HG02981 (cell line): ENCODE measurements at regions not wholly inside any gene's neighbourhood (a gene's known extent, or its start where the extent isn't known, plus 50 kb on each side); places are given as distances from the start of the nearest gene placed in this dataset.
"Not testable (repeated sequence)": the region's sequence is repeated elsewhere in the genome, so short reads cannot be mapped to it uniquely, and the experiment has no call there.

Experiments used
- ATAC-seq: cut with Tn5 transposase; IDR thresholded peaks from one replicate; pipeline ENCODE4 v1.9.1; 2021; ENCODE audit warnings: mild to moderate bottlenecking, moderate library complexity; ENCODE audit not compliant: unreplicated experiment

DNA sequence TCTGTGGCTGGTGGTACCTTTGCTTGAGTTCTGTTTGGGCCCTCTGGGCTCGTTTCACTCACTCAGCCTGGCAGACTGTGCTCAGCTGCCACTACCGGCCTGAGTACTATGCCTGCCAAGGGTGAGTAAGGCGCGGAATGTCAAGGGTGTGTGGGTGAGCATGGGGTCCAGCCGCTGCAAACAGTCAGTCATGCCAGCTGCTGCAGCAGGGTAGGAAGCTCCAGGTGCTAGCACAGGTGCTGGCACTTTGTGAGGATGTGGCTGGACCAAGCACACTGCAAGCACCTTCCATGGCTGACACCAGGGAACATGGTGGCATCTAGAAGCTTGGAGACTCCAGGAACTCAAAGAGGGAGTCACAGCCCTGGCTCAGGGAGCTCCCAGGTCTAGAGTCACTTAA is 368.6 kb upstream of the ACO1 start:
- no peak for ATAC-seq

DNA sequence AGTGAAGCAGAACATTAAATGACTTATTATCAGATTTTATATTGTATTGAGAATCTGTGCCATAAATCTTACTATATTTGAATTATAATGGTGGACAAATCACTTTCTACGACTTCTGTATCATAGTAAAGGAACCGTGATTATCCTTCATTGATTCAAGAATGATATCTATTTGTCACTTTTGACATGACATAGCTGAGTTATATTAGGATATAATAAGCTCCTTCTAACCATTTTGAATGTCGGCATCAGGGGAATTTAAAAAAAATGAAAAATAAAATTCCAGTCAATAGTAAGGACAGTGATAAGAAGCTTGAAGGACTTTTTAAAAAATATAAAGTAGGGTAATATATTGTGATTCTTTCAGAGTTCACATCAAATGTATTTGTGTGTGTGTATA is 338.9 kb upstream of the ACO1 start:
- ATAC-seq, result no peak

DNA sequence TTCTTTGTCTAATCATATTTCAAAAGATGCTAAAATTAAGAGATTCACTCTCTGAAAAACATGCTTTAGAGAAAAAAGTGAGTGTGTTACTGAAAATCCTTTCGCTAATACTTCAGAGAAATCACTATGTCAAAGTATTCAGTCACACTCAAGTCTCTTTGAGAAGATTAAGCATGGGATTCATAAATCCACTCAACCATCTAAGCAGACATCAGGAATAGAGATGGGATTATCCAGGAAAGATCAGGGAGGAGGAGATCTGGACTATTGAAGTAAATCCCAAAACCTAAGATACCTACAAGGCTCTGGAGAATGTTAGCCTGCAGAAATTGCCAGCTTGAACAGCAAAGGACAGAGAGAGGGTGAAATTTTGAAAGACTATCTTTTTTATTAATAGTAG is 317.2 kb upstream of the ACO1 start:
- no peak for ATAC-seq

DNA sequence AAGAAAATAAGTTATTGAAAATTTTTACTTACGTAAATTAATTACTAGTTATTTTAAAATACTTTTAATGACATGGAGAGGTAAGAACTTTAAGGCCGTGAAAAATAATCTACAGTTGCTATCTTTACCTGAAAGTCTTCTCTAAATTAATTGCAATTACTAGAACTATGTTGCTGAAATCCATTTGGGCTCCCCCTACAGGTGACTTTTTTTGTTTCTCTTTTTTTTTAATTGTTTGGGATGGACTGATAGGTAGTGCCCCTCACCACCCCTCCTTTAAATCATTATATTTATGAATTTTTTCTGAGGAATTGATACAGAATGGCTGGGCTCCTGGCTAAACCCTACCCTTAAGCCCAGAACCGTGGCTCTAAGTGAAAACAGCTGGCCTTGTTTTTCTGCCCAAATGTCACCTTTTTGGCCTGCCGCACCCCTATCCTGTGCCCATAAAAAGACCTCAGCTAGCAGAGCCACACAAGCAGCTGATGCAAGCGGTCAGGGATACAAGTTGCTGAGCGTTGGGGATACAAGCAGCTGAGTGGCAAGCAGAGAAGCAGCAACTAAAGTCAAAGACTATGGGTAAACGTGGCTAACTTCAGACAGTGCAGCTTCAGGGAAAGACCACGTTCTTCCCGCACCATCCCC is 315.2 kb upstream of the ACO1 start:
- ATAC-seq, result no peak

DNA sequence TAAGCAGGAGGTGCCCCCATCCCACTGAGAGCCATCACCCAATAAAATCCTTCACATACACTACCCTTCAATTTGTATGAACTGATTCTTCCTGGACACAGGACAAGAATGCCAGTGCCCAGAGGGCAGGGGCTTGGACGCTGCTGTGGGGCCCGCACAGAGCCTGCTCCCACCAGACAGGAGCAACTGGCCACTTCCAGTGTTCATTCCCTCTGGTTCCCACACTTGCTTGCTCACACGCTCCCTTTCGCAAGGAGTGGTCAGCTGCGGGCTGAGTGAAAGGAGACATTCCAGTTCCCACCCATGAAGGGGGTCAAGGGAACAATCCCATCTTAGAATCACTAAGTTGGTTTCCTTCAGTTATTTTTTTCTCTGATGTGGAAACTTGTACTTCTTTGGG is 314.5 kb upstream of the ACO1 start:
- no peak for ATAC-seq

DNA sequence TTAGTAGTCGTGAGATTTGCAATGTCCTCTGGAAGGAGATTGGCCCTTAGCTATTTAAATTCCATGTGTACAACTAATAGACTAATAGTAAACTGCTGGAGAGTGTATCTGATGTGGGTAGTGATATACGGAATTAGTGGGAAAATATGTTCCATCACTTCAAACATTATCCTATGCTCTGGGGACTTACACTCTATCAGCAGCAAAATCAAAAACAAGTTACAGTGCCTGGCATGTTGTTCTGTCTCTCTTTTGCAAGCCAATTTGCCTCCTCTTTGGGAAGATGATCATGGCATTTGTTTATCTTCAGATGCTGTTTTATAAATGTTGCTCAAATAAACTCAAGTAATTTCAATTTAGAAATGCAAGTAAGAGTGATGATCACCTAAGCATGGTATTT is 311.9 kb upstream of the ACO1 start:
- no peak for ATAC-seq

DNA sequence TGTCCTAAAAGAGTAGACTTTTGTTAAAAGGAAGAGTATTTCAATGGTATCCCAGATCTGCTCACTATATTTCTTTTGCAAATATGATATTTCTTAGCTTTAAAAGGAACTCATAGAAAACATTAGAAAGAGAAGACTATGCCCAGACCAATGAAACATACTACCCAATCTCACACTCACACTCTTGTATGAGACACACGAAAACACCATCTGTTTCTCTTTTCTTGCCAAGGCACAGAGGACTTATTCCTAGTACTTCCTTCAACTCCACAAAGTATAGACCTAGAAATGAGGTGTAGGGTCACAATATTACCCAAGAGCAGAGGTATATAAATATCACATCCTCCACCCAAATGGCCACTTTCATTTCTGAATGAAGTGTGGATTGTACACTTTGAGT is 292.4 kb upstream of the ACO1 start:
- no peak for ATAC-seq

DNA sequence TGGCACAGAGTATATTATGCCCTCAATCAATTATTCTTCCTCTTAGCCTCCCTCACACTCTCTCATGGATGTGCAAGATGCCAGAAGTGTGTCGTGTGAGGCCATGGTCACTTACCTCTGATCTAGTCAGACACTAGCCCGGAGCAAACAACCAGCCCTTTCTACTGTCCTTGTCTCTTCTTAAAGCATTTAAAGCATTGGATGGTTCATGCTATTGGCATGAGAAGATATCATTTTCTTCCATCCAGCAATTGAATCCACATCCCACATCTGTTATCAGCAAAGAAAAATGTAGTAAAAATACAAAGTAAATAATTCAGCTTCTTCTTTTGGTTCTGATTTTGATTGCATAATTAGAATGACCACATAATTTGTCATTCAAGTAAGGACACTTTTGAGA is 267.2 kb upstream of the ACO1 start:
- ATAC-seq, result no peak

DNA sequence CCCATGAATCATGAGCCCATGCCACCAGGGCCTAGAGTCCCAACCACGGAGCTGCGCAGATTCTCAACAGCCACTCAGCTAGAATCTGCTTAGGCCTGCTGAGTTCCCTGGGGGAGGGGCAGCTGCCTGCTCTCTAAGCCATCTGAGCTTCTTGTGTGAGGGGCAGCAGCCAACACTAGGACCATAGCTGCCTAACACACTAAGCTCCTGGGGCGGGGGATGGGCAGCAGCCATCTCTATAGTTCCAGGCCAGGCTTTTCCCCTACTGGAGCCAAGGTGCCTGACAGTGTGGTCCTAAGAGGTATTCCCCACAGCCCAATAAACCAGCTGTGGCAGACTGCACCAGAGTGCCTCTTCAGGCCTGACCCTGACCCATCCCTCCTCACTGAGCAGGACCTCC is 255.9 kb upstream of the ACO1 start:
- ATAC-seq, result no peak

DNA sequence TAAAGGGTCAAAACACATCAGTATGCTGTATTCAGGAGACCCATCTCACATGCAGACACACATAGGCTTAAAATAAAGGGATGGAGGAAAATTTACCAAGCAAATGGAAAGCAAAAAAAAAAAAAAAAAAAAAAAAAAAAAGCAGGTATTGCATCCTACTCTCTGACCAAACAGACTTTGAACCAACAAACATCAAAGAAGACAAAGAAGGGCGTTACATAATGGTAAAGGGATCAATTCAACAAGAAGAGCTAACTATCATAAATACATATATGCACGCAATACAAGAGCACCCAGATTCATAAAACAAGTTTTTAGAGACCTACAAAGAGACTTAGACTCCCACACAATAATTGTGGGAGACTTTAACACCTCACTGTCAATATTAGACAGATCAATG is 253.7 kb upstream of the ACO1 start:
- not testable (repeated sequence) for ATAC-seq

DNA sequence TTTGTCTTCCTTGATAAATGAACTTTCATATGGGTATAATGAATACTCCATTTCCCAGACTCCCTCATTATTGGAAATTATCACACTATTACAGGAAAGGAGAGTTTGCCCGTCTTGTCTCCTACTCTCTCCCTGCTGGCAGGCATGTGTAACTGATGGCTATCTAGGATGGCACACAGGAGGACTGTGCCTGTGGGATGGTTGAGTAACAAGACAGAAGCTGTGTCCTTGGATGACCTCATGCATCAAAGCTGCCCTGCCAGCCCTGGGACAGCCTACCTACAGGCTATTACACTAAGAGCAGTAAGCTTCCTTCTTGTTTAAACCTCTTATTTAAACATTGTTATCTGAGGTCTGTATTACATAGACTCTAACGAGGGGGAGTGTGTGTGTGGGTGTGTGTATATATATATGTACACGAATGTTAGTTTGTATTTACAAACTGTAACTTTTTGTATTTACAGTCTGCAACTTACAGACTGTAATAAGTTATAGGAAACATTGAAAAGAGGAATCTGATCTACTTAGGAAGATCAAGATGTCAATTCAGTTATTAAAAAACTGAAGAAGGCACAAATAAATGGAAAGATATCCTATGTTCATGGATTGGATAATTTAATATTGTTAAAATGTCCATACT is 247.6 kb upstream of the ACO1 start:
- no peak for ATAC-seq

DNA sequence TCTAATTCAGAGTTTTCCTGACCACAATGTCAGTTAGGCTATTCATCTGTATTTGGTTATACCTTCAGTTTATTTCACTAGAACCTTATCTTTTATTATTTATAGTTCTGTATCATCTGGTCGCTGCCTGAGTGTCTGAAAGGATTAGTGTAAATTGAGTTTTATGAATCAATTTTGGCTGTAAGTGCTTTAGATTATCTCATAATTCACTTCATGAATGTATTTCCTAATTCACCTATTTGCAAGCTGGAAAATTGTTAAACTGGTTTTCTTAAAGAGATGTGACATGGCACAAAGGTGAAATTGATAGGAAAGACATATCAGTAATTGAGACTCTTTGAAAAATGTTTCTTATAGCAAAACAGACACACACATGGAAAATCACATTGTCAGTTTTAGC is 242.4 kb upstream of the ACO1 start:
- ATAC-seq, result no peak

DNA sequence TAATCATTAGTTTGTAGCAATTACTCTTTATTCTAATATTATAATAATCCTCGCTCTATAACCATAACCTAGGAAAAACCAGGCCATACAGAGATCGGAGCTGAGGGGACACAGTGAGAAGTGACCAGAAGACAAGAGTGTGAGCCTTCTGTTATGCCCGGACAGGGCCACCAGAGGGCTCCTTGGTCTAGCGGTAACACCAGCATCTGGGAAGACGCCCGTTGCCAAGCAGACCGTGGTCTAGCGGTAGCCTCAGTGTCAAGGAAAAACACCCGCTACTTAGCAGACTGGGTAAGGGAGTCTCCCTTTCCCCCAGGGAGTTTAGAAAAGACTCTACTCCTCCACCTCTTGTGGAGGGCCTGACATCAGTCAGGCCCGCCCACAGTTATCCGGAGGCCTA is 235.9 kb upstream of the ACO1 start:
- not testable (repeated sequence) for ATAC-seq

DNA sequence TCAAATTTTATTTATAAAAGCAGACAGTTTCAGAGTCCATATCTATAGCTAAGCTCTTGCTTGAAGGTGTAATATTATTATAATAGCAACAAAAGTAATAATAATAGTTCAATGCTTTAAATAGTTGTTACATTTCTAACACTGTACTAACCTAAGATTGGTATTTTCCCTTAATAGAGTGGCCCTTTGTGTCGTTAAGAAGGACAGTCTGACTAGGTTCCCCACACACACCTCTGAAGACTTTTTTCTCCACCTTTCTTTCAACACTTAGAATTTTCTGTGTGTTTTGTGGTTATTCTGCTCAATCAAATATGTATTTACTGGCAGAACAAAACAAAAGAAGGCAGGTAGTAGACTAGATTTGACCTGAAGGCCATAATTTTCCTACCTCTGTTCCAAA is 223.2 kb upstream of the ACO1 start:
- ATAC-seq, result no peak

DNA sequence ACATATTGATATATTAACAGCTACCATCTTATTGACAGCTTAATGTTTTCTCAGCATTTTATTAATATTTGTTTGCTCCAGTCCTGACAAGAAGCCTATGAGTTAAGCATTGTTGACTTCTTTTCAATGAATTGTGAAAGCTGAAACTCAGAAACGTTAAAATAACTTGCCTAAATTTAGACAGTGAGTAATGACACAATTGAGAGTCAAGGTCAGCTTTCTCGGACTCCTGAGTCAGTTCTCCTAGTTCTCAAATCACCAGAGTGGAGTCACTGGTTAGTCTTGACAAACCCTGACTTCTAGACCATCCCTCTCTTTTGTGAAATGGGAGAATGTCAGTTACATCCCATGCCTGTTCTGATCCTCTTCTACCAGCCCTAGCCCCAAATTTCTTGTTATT is 222.7 kb upstream of the ACO1 start:
- no peak for ATAC-seq

DNA sequence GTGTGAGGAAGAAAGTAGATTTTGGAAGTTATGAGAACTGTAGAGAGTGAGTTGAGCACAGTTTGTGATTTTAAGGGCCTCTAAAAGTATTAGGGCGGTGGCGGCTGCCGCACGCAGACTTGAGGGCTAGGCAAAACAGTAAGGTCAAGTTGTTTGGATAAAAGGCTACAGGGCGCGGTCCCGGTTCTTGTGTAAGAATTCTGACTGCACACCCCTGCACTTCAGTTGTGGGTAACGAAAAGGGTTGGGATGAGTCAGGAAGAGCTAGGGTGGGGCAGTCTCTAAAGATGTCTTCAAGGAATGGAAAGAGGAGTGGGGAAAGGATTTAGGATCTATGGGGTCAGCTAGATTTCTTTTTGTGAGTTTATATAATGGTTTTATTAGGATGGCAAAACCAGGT is 218.1 kb upstream of the ACO1 start:
- not testable (repeated sequence) for ATAC-seq

DNA sequence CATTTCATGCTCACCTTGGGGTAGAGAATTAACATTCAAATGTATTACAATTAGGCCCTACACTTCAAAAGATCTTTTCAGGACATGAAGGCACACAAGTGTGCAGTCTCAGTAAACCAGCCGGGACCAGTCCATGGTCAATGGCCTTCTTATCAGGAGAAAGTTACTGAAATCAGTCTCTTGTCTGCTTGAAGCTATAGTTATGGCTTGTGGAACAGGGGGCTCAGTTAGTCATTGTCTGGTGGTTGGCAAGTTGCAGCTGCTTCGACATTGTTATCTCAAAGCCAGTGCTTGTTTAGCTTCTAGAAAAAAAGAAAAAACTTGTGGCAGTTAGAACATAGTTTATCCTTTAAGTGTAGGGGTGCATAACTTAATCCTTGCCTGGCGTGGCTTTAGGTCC is 213.1 kb upstream of the ACO1 start:
- no peak for ATAC-seq

DNA sequence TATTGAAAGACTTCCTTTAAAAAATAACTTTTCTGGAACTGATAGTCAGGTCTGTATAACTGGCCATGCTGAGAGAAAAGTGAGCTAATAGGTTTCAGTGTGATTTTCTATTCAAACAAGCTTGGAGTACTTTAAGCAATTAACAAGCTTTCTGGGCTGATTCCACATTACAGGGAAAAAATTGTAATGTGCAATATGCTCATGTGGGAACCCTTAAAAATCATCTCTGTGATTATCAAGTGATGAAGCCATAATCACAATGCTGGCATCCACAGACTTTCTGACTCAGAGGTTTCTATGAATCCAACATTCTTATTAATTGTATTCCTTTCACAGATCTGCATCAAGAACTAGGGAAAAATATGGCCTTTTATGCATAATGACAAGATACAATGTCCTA is 212.2 kb upstream of the ACO1 start:
- no peak for ATAC-seq

DNA sequence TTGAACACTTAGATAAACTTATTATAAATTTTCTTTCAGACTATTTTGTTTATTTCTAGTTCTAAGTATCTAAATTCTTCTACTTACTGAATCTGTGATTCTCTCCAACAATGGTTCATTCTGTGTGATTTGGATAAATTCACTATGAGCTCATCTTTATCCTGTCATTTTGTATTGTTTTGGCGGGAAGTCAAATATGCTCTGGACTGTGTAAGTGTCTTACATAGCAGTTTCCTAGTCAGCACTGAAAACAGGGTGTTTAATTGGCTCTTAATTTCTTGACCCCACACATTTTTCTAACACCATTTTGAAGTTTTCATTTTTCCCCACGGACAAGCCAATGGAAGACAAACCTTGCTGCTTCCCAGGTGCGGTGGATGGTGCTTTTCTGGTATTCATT is 207.0 kb upstream of the ACO1 start:
- ATAC-seq, result no peak

DNA sequence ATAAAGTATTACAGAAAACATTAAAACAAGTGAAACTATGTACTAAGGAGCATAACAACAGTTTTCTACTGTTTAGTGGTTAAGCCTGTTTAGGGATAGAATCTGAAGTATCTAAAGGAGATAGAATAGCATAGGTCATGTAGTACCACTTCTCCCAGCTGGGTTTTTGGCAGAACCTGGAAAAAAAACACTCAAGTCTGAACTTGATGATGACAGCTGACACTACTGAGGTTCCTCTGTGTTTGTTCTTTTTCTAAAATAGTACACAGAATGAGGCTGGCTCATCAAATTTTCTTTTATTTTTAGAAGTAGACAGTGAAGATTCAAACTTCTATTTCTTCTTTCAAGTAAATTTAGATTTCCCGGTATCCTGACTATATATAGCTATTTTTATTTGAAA is 203.8 kb upstream of the ACO1 start:
- ATAC-seq, result no peak

DNA sequence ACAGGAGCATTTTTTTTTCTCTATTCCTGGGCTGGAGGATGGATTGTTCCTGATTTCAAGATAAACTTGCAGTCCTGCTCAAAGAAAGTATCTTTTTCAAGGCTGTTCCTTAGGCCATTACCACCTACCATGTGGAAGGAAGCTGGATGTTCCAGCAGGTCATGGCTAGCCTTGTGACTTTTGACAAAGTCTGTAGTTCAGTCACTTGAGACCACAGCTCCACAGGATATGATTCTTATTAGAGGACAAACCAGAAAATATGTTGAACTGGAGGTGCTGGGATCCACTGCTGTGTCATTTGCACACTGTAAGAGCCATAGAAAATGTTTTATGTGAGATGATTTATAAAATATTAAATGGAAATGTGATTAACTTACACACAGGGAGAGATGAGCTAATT is 184.2 kb upstream of the ACO1 start:
- ATAC-seq, result no peak

DNA sequence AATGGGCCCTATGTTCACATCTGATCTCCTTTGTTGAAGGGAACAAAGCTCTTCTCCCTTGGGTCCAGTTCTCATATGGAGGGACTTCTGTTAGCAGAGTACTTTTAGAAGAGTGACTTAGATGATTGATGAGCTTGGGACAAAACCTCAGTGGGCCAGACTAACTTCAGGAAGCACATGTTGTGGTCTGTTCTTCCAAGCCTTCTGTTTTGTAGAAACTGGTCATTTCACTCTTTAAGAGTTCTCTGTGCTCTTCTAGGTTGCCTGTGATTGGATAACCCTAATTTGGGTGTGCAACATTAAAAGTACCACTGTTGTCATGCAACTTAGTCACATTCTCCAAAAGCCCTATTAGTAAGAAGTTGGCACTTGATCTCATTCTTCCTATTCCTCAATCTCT is 183.5 kb upstream of the ACO1 start:
- ATAC-seq, result no peak

DNA sequence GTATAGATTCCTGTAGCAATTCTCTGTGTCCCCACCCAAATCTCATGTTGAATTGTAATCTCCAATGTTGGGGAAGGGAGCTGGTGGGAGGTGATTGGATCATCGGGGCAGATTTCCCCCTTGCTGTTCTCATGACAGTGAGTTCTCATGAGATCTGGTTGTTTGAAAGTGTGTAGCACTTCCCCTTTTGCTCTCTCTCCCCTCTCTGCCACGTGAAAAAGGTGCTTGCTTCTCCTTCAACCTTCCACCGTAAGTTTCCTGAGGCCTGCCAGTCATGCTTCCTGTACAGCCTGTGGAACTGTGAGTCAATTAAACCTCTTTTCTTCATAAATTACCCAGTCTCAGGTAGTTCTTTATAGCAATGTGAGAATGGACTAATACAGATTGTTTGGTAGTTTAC is 175.3 kb upstream of the ACO1 start:
- not testable (repeated sequence) for ATAC-seq
